ENCODE measurements at regions not wholly inside any gene's neighbourhood (a gene's known extent, or its start where the extent isn't known, plus 50 kb on each side); places are given as distances from the start of the nearest gene placed in this dataset.

- no peak for DNase-seq
Measured at GRCh38 chr3:18666655-18667054, 241.5 kb upstream of the SATB1 start.

DNA sequence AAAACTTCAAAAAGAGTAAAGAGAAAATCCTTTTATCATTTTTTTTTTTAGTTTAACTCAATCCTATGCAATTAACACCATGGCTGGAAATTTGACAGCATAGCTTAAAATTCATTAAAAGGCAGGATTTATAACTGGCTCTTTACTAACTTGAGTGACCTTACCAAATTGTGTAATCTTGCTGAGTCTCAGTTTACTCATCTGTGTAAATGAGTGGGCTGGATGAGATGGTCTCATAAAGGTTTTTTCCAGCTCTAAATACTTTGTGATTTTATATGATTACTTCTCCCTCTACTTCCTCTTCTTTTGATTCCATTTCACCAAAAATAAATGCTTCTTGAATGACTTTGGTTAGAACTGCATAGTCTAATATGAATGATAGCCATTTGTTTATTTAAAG, 234.9 kb upstream of the SATB1 start:
- no peak for DNase-seq

- DNase-seq, result no peak
Measured at GRCh38 chr3:18657858-18658820, 233.0 kb upstream of the SATB1 start.

DNA sequence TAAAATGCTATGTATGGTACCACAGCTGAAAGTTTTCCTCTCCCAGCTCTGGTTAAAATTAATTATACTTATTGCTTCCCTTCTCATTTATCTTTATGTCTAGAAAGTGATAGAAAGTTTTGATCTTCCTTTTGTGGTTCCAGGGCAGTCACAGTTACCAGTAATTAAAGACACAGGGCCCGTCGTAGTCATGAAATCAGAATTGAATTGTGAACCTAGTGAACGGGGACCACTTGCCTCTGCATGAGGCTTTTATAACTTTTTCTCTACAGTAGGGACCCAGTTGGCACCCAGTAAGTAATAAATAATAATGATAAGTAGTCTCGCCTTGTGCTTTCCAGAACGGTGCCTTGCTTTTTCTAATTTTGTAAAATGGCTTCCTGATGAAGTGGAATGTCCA, 231.7 kb upstream of the SATB1 start:
- no peak for DNase-seq

DNA sequence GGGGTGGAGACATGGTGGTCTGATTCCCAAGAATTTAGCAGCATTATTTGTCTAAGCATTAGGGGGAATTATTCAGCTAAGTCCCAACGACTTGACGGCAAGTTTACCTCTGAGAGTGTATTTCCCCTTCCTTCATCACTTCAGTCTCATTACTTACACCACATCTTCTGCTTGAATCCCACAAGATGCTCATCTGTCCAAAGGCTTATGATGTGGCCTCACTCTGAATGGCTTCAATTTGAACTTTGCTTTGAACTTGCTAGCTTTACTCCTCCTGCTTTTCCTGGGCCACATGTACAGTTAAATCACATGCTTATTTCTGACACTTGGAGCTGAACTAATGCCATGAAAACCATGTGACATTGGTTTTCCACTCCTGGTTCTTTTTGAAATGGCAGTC, 231.3 kb upstream of the SATB1 start:
- no peak for DNase-seq

DNA sequence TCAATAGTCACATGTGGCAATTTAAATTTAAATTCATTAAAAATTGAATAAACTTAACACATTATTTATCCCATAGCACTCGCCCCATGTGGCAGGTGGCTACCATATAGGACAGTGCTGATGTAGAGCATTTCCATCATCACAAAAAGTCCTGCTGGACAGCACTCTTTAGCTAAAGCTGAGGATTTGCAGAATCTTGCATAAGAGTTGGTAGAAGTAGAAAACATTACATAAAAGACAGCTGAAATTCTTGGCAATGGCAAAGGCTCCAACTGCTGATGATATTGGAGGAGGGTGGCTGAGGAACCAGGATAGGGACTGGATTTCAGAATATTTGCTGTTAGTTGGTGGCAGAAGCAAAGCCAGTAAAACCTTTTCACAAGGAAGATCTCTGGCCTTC, 230.7 kb upstream of the SATB1 start:
- no peak for DNase-seq

DNA sequence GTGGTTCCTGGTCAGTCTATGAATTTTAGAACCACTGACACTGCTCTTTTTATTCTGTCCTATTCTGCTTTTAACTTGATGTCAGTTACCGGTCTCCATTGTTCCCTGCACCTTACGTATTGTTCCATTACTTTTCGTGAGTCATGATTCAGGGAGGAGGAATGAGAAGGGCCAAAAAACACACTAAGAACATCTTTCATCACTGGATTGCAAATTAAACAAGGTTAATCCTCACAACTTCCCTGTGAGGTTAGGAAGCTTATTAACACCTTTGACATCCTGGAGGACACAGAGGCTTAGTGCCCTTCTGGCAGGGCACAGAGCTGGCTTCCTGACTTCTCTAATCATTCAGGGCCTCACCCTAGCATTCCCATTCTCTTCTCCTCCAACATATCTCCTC, 227.6 kb upstream of the SATB1 start:
- DNase-seq, result no peak

DNA sequence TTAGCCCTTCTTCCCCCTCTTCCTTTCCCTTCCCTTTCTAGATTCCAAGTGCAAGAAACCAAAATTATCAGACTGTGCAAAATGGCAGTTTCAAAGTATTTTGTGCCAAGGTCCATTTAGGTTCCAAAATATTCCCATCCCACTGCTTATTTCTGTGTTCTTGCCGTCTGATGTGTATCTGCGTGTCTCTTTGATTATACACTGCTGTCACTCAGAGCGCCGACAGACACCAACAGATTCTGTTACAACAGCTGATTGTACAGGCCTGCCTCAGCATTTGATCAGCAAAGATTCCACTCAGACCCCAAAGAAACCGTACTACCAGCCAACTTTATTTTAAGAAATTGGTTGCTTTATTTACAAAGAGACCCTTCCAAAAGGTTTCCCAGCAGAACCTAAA, 225.6 kb upstream of the SATB1 start:
- DNase-seq, result no peak

DNA sequence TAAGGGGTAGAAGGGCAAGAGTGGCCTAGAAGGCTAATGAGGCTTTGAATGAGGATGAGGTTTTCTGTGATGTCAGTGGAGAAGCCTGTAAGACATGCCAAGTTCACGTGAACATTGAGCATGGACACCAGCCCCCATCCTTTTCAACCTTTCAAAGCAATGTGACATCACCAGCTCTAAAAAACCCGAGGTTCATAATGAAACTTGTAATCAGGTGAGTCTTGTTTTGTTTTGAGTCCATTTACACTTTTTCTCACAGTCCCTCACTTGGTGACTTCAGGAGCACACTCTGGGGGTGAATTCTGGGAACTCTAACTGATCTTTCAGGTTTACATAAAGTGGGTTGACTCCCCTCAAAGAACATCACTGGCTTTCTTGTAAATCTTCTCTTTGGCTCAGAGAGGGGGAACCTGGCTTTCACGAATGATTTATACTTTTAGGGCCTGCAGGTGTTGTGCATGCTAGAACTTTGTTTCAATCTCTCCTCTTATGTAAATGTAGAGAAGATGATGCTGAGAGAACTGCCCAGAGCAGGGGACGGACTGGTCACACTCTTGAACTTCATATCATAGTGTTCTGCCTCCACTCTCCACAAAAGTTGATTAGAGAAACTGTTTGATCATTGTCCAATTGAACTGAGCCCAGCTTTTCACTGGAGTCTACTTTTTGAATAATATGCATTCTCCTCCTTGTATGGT, 224.7 kb upstream of the SATB1 start:
- no peak for DNase-seq

GRCh38 chr3:18648868-18649462, 223.8 kb upstream of the SATB1 start:
- no peak for DNase-seq

GRCh38 chr3:18648159-18648558, 223.0 kb upstream of the SATB1 start:
- DNase-seq, result no peak

GRCh38 chr3:18645619-18646018, 220.5 kb upstream of the SATB1 start:
- DNase-seq, result no peak

GRCh38 chr3:18643281-18643680, 218.1 kb upstream of the SATB1 start:
- no peak for DNase-seq

GRCh38 chr3:18641916-18642315, 216.8 kb upstream of the SATB1 start:
- DNase-seq, result no peak

- no peak for DNase-seq
Measured at GRCh38 chr3:18635215-18635614, 210.1 kb upstream of the SATB1 start.

DNA sequence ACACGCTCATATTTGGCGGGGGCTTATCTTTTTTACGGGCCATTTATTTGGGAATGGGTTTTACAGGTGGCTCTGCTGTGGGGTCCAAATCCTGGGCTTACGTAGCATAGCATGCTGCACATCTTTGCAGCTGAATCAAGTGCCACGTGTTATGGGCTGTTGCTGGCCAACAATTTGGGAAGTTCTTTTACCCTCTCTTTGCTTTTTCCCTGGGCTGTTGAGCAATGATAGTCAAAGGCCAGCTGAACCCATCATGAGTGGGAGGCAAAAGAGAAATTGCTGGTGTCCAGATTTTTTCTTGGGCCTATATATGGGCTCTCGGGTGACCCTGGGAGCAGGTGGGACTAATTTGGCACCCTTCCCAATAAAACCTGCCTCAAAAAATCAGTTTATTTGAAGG, 209.3 kb upstream of the SATB1 start:
- DNase-seq, result no peak

DNA sequence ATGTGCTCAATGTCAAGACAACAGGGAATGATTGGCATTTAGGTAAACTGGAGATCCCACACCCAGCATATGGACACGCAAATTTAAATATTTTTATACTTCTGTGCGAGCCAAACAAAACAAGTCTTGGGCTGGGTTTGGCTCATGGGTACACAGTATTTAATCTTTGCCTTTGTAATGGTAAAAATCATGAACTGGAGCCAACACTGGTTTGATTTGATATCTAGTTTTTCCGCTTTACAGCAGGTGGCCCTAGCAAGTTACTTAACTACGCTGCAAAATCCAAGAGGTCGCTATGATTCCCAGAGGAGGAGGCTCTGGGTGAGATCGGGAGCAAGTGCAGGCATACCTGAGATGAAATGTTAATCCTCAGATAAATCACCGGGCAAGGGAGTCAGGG, 207.9 kb upstream of the SATB1 start:
- DNase-seq, result no peak

- no peak for DNase-seq
Measured at GRCh38 chr3:18630295-18630694, 205.2 kb upstream of the SATB1 start.

DNA sequence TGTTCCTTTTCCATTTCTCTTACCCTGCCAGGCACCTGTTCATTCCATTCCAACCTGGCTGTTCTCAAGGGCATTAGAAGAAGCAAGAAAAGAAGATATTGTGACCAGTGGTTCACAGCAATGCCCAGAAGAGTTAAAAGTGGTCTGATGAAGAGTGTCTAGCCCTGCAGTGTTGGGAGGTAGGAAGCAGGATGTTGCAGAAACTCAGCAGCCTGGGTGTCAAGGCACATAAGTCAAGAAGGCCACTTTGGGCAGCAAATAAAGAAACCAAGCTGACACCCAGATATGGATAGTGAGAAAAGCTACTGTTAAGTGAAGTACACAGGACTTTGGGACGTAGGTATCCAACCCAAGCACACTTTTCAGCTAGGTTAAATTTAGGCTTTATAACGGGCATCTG, 199.9 kb upstream of the SATB1 start:
- no peak for DNase-seq

- no peak for DNase-seq
Measured at GRCh38 chr3:18623220-18623619, 198.1 kb upstream of the SATB1 start.

GRCh38 chr3:18618723-18619122, 193.6 kb upstream of the SATB1 start:
- DNase-seq, result no peak

DNA sequence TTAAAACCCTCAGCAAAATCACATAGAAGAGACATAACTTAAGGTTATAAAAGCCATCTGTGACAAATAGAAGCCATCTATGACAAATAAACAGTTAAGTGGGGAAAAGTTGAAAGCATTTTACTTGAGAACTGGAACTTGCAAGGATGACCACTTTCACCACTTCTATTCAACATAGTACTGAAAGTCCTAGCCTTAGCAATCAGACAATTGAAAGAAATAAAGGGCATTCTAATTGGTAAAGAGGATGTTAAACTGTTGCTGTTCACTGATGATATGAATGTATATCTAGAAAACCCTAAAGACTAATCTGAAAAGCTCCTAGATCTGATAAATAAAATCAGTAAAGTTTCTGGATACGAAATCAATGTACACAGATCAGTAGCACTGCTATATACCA, 186.9 kb upstream of the SATB1 start:
- no peak for DNase-seq

DNA sequence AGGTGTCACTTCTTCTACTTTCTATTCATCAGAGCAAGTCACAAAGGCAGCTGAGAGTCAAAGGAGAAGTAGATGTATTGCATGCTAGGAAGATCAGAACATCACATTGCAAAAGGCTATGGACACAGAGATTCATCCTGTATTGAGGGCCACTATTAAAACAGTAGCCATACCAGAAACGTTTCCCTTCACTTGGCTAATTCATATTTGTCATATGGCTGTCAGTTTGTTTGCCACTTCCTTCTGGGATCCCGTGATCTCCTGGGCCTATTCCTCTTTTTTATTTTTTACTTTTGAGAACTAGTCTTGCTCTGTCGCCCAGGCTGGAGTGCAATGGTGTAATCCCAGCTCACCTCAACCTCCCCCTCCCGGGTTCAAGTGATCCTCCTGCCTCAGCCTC, 184.0 kb upstream of the SATB1 start:
- no peak for DNase-seq

DNA sequence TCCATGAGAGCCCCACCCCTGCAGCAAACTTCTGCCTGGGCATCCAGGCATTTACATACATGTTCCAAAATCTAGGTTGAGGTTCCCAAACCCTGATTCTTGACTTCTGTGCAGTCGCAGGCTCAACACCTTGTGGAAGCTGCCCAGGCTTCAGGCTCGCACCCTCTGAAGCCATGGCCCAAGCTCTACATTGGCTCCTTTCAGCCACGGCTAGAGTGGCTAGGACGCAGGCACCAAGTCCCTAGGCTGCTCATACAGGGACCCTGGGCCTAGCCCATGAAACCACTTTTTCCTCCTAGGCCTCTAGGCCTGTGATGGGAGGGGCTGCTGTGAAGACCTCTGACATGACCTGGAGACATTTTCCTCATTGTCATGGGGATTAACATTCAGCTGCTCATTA, 172.8 kb upstream of the SATB1 start:
- no peak for DNase-seq
